PC-9 (cell line): ENCODE measurements at regions not wholly inside any gene's neighbourhood (a gene's known extent, or its start where the extent isn't known, plus 50 kb on each side); places are given as distances from the start of the nearest gene placed in this dataset.

Source experiments
- BruUV-seq: library from RNA; stranded (reverse); fragments of 400-500 nt; replicated peaks from 2 replicates; lab custom pipeline; 2021; lab: Mats Ljungman, UMichigan
- CTCF ChIA-PET: fragments of 300-600 bp; sonication (Branson Sonifier 250); formaldehyde crosslinking; loops from one replicate; lab custom pipeline; 2022; ENCODE audit warnings: antibody characterized with exemption; lab: Charles Lee
- POLR2A ChIA-PET: fragments of 300-600 bp; sonication (Branson Sonifier 250); formaldehyde crosslinking; loops from one replicate; lab custom pipeline; 2022; ENCODE audit warnings: antibody characterized with exemption; ENCODE audit not compliant: unreplicated experiment; lab: Charles Lee
- DNase-seq, 2 experiments: peaks; one replicate each; pipeline versions ENCODE4 v3.0.0 to v3.0.0-alpha.2; 2015 to 2022; ENCODE audit warnings: mixed read lengths in 1 of 2
- H2AFZ ChIP-seq: fragments of 200-600 bp; sonication (generic); 2 replicates; pipeline ENCODE4 v1.8.1; 2017; ENCODE audit warnings: antibody characterized with exemption
- H3F3A ChIP-seq: fragments of 200-600 bp; sonication (generic); 2 replicates; pipeline ENCODE4 v1.8.1; 2017; ENCODE audit warnings: antibody characterized with exemption, mild to moderate bottlenecking, low read depth; ENCODE audit not compliant: insufficient read depth
- H3K27ac ChIP-seq: fragments of 200-600 bp; sonication (generic); 2 replicates; pipeline ENCODE4 v1.6.1; 2016; ENCODE audit warnings: mixed run types
- H3K27me3 ChIP-seq: fragments of 200-600 bp; sonication (generic); 2 replicates; pipeline ENCODE4 v1.6.1; 2016; ENCODE audit warnings: low read depth, mixed run types; ENCODE audit not compliant: insufficient read depth
- H3K36me3 ChIP-seq: fragments of 200-600 bp; sonication (generic); 2 replicates; pipeline ENCODE4 v1.6.1; 2016; ENCODE audit warnings: low read depth, mixed run types
- H3K4me1 ChIP-seq: fragments of 200-600 bp; sonication (generic); replicated peaks from 2 replicates; pipeline ENCODE4 v1.6.1; 2016; ENCODE audit warnings: mixed run types; ENCODE audit not compliant: insufficient read depth
- H3K4me2 ChIP-seq: fragments of 200-600 bp; sonication (generic); 2 replicates; pipeline ENCODE4 v1.6.1; 2017; ENCODE audit warnings: mixed run types
- H3K4me3 ChIP-seq: fragments of 200-600 bp; sonication (generic); 2 replicates; pipeline ENCODE4 v1.6.1; 2016; ENCODE audit warnings: mixed run types
- H3K79me2 ChIP-seq: fragments of 200-600 bp; sonication (generic); 2 replicates; pipeline ENCODE4 v1.6.1; 2017; ENCODE audit warnings: low read depth, mixed run types
- H3K9me2 ChIP-seq: fragments of 200-600 bp; sonication (generic); 2 replicates; pipeline ENCODE4 v1.8.1; 2017; ENCODE audit warnings: mild to moderate bottlenecking; ENCODE audit not compliant: insufficient read depth
- H3K9me3 ChIP-seq: fragments of 200-600 bp; sonication (generic); 2 replicates; pipeline ENCODE4 v1.8.1; 2016; ENCODE audit warnings: low read depth; ENCODE audit not compliant: insufficient read depth
- H4K20me1 ChIP-seq: fragments of 200-600 bp; sonication (generic); 2 replicates; pipeline ENCODE4 v1.8.1; 2017; ENCODE audit not compliant: insufficient read depth
- CTCF ChIP-seq: fragments of 200-600 bp; sonication (generic); conservative IDR thresholded peaks from 2 replicates; pipeline ENCODE4 v1.6.1; 2017; ENCODE audit warnings: mixed run types, antibody characterized with exemption, mild to moderate bottlenecking, moderate library complexity
- EZH2 ChIP-seq: fragments of 200-600 bp; sonication (generic); IDR thresholded peaks from 2 replicates; pipeline ENCODE4 v1.8.0; 2017; ENCODE audit warnings: antibody characterized with exemption, low read depth
- intact Hi-C: fragments of 100-400 bp; cut with micrococcal nuclease; formaldehyde crosslinking; loops from one replicate; pipeline ENCODE4 v1.10.0; 2022; ENCODE audit not compliant: unreplicated experiment

GRCh38 chr20:4585758-4586157, 100.5 kb upstream of the PRNP start:
- no peak overlapping the region for H3K4me3 ChIP-seq
- H3K9me3 ChIP-seq, result no peaks in the 10 kb centered on the region
- DNase-seq, result no peak
- H4K20me1 ChIP-seq, result no peaks in the 10 kb centered on the region
- H3K4me1 ChIP-seq, result peaks cover 11% of the 10 kb centered on the region; the same call in 1 of the 2 replicates
- intact Hi-C loops, result no loop called here
- POLR2A ChIA-PET, result no interaction called here
- H3K79me2 ChIP-seq, result no peaks in the 10 kb centered on the region
- H2AFZ ChIP-seq, result no peak overlapping the region
- TF ChIP-seq CTCF, result no peak
- no peak for TF ChIP-seq EZH2
- no peak overlapping the region for H3K4me2 ChIP-seq
- no peaks in the 10 kb centered on the region for H3K9me2 ChIP-seq
- H3K36me3 ChIP-seq, result no peaks in the 10 kb centered on the region
- no peaks in the 10 kb centered on the region for H3K27me3 ChIP-seq
- CTCF ChIA-PET, result no interaction called here
- BruUV-seq, result no TSS peak
- peak overlapping the region; percentile 76 for H3K27ac ChIP-seq
- H3F3A ChIP-seq, result no peaks in the 10 kb centered on the region; the same call in 1 of the 2 replicates

GRCh38 chr20:4585104-4585753, 101.0 kb upstream of the PRNP start:
- Histone ChIP-seq H4K20me1 (no peaks in the 10 kb centered on the region), H3K4me1 (peaks cover 11% of the 10 kb centered on the region; the same call in 1 of the 2 replicates), H3K79me2 (no peaks in the 10 kb centered on the region), H3K4me3 (no peak overlapping the region), H3K27me3 (no peaks in the 10 kb centered on the region), H3F3A (no peaks in the 10 kb centered on the region; the same call in 1 of the 2 replicates), H3K9me3 (no peaks in the 10 kb centered on the region), H3K36me3 (no peaks in the 10 kb centered on the region), H3K9me2 (no peaks in the 10 kb centered on the region), H2AFZ (no peak overlapping the region), H3K4me2 (no peak overlapping the region), H3K27ac (peak overlapping the region; percentile 76)
- TF ChIP-seq EZH2 (no peak), CTCF (no peak)
- no peak for DNase-seq
- ChIA-PET POLR2A (no interaction called here), CTCF (no interaction called here)
- no TSS peak for BruUV-seq
- intact Hi-C loops, result no loop called here

DNA sequence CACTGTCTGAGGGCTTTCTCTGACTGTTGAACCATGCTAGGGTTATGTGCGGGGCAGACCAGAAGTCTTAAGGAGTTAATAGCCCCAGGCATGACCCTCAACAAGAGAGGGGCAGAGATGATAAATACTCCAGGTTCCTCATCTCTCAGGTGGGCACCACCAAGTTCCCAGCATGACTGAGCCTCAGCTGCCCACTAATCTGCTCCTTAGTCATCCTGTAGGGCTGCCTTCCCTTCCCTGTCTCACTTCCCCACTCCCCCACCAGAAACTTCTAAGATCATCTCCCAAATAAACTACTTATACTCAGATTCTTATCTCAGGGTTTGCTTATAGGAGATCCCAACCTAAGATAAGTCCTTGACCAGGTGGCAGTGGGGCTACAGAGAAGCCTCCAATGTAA, 101.7 kb upstream of the PRNP start:
- peak overlapping the region; percentile 76 for H3K27ac ChIP-seq
- intact Hi-C loops, result no loop called here

More for the DNA sequence above, 101.7 kb upstream of the PRNP start:
- ChIA-PET CTCF (no interaction called here), POLR2A (no interaction called here)
- Histone ChIP-seq H3K36me3 (no peaks in the 10 kb centered on the region), H3K9me3 (no peaks in the 10 kb centered on the region), H3K4me1 (peaks cover 11% of the 10 kb centered on the region; the same call in 1 of the 2 replicates), H4K20me1 (no peaks in the 10 kb centered on the region), H3K27me3 (no peaks in the 10 kb centered on the region), H3K4me2 (no peak overlapping the region), H3K4me3 (no peak overlapping the region), H2AFZ (no peak overlapping the region), H3K9me2 (no peaks in the 10 kb centered on the region), H3K79me2 (no peaks in the 10 kb centered on the region), H3F3A (no peaks in the 10 kb centered on the region; the same call in 1 of the 2 replicates)
- no peak for DNase-seq
- no peak for TF ChIP-seq EZH2
- no peak for TF ChIP-seq CTCF
- no TSS peak for BruUV-seq
